SK-N-SH (cell line): ENCODE measurements at regions not wholly inside any gene's neighbourhood (a gene's known extent, or its start where the extent isn't known, plus 50 kb on each side); places are given as distances from the start of the nearest gene placed in this dataset.

ENCODE experiments used
- CHD2 ChIP-seq: fragments of 150-350 bp; IDR thresholded peaks from 2 replicates; pipeline ENCODE4 v1.6.1; 2018; ENCODE audit warnings: low read length; ENCODE audit not compliant: partially characterized antibody
- EP300 ChIP-seq, 2 experiments: IDR thresholded peaks; 2 replicates each; pipeline versions ENCODE4 v1.4.0 to v1.6.1; 2012; ENCODE audit warnings: borderline replicate concordance in 1 of 2, low read depth in 1 of 2, low read length in 1 of 2
- FOXJ3 ChIP-seq: sonication (generic); formaldehyde crosslinking; IDR thresholded peaks from 2 replicates; pipeline ENCODE4 v1.5.1; 2020; ENCODE audit warnings: mild to moderate bottlenecking, missing genetic modification reagents
- JUND ChIP-seq: IDR thresholded peaks from 2 replicates; pipeline ENCODE4 v1.4.0; 2012
- MXI1 ChIP-seq: IDR thresholded peaks from 2 replicates; pipeline ENCODE4 v1.6.1; 2012; ENCODE audit warnings: mild to moderate bottlenecking, low read depth, low read length, improper control_type of control experiment
- POLR2AphosphoS5 ChIP-seq: IDR thresholded peaks from 2 replicates; pipeline ENCODE4 v1.6.1; 2012; ENCODE audit warnings: low read depth, low read length
- RCOR1 ChIP-seq: fragments of 150-350 bp; IDR thresholded peaks from 2 replicates; pipeline ENCODE4 v1.6.1; 2017; ENCODE audit warnings: antibody characterized with exemption, low read length
- TAF1 ChIP-seq: IDR thresholded peaks from 2 replicates; pipeline ENCODE4 v1.6.1; 2012; ENCODE audit warnings: low read depth, mild to moderate bottlenecking, low read length, moderate library complexity, borderline replicate concordance
- YY1 ChIP-seq: IDR thresholded peaks from 2 replicates; pipeline ENCODE4 v1.4.0; 2012; ENCODE audit warnings: low read depth, mild to moderate bottlenecking
- TF ChIP-seq, protein P1 (sequence below): fragments of 200-600 bp; sonication (generic); IDR thresholded peaks from 2 replicates; pipeline ENCODE4 v1.6.1; 2017; ENCODE audit warnings: antibody characterized with exemption, mild to moderate bottlenecking, moderate library complexity
- TF ChIP-seq, protein P2 (sequence below): fragments of 150-350 bp; IDR thresholded peaks from 2 replicates; pipeline ENCODE4 v1.6.1; 2017; ENCODE audit warnings: antibody characterized with exemption, low read length, low read depth, borderline replicate concordance

- TF ChIP-seq, protein P1, sequence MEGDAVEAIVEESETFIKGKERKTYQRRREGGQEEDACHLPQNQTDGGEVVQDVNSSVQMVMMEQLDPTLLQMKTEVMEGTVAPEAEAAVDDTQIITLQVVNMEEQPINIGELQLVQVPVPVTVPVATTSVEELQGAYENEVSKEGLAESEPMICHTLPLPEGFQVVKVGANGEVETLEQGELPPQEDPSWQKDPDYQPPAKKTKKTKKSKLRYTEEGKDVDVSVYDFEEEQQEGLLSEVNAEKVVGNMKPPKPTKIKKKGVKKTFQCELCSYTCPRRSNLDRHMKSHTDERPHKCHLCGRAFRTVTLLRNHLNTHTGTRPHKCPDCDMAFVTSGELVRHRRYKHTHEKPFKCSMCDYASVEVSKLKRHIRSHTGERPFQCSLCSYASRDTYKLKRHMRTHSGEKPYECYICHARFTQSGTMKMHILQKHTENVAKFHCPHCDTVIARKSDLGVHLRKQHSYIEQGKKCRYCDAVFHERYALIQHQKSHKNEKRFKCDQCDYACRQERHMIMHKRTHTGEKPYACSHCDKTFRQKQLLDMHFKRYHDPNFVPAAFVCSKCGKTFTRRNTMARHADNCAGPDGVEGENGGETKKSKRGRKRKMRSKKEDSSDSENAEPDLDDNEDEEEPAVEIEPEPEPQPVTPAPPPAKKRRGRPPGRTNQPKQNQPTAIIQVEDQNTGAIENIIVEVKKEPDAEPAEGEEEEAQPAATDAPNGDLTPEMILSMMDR, result no peak
- TF ChIP-seq JUND (no peak), MXI1 (no peak), CHD2 (no peak), EP300 (IDR thresholded peaks at IDR 0.05; ENCODE audit: borderline replicate concordance in 1 of 2, low read depth in 1 of 2, low read length in 1 of 2) (no peak), FOXJ3 (no peak), YY1 (no peak), TAF1 (no peak), POLR2AphosphoS5 (no peak), RCOR1 (no peak)
- TF ChIP-seq, protein P2, sequence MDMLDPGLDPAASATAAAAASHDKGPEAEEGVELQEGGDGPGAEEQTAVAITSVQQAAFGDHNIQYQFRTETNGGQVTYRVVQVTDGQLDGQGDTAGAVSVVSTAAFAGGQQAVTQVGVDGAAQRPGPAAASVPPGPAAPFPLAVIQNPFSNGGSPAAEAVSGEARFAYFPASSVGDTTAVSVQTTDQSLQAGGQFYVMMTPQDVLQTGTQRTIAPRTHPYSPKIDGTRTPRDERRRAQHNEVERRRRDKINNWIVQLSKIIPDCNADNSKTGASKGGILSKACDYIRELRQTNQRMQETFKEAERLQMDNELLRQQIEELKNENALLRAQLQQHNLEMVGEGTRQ, result no peak
These were observed 77.5 kb upstream of the ELOVL6 start for GRCh38 chr4:110275871-110276270.
